WTC11 (cell line): ENCODE measurements at regions not wholly inside any gene's neighbourhood (a gene's known extent, or its start where the extent isn't known, plus 50 kb on each side); places are given as distances from the start of the nearest gene placed in this dataset.

Experiments
- ATAC-seq: fragments of 200-7000 bp; cut with Tn5 transposase; 2 replicates; pipeline ENCODE4 v1.10.0; 2021; ENCODE audit warnings: mild to moderate bottlenecking, moderate library complexity
- CTCF ChIA-PET: fragments of 300-600 bp; sonication (Branson Sonifier 250); formaldehyde crosslinking; loops from one replicate; lab custom pipeline; 2021; ENCODE audit warnings: antibody characterized with exemption; lab: Charles Lee
- POLR2A ChIA-PET: fragments of 350-600 bp; sonication (Branson Sonifier 250); formaldehyde crosslinking; loops from one replicate; lab custom pipeline; 2021; ENCODE audit warnings: antibody characterized with exemption; lab: Charles Lee
- DNase-seq: peaks from one replicate; pipeline ENCODE4 v3.0.0; 2021; ENCODE audit warnings: low spot score
- H3K27ac Mint-ChIP-seq: 2 replicates; pipeline ENCODE4 v1.8.0; 2021; ENCODE audit warnings: mixed read lengths
- H3K27me3 Mint-ChIP-seq: 2 replicates; pipeline ENCODE4 v1.8.0; 2021; ENCODE audit warnings: low read depth, mild to moderate bottlenecking, moderate library complexity, mixed read lengths
- H3K36me3 Mint-ChIP-seq: 2 replicates; pipeline ENCODE4 v1.8.0; 2021; ENCODE audit warnings: mixed read lengths
- H3K4me1 Mint-ChIP-seq: 2 replicates; pipeline ENCODE4 v1.8.0; 2022; ENCODE audit warnings: mixed read lengths
- H3K4me3 Mint-ChIP-seq: 2 replicates; pipeline ENCODE4 v1.8.0; 2021; ENCODE audit warnings: mild to moderate bottlenecking, moderate library complexity, mixed read lengths
- H3K9me3 Mint-ChIP-seq: 2 replicates; pipeline ENCODE4 v1.8.0; 2021; ENCODE audit warnings: mixed read lengths
- ATF3 ChIP-seq: sonication (generic); formaldehyde crosslinking; conservative IDR thresholded peaks from 2 replicates; pipeline ENCODE4 v1.8.1; 2022; ENCODE audit warnings: mild to moderate bottlenecking, missing genetic modification reagents
- ATF6 ChIP-seq: sonication (generic); formaldehyde crosslinking; IDR thresholded peaks from 2 replicates; pipeline ENCODE4 v1.8.1; 2023; ENCODE audit warnings: mild to moderate bottlenecking, missing genetic modification reagents
- CREM ChIP-seq: sonication (generic); formaldehyde crosslinking; IDR thresholded peaks from 2 replicates; pipeline ENCODE4 v1.8.1; 2022; ENCODE audit warnings: mild to moderate bottlenecking, missing genetic modification reagents, moderate library complexity
- CTCF ChIP-seq: fragments of 200-600 bp; IDR thresholded peaks from 2 replicates; pipeline ENCODE4 v1.8.0; 2022; ENCODE audit warnings: antibody characterized with exemption
- E2F4 ChIP-seq: sonication (generic); formaldehyde crosslinking; IDR thresholded peaks from 2 replicates; pipeline ENCODE4 v1.8.1; 2022; ENCODE audit warnings: low read depth, mild to moderate bottlenecking, moderate library complexity, missing genetic modification reagents, borderline replicate concordance
- E2F5 ChIP-seq: sonication (generic); formaldehyde crosslinking; IDR thresholded peaks from 2 replicates; pipeline ENCODE4 v1.8.1; 2022; ENCODE audit warnings: mild to moderate bottlenecking, moderate library complexity, missing genetic modification reagents
- ELF4 ChIP-seq: sonication (generic); formaldehyde crosslinking; IDR thresholded peaks from 2 replicates; pipeline ENCODE4 v1.8.1; 2022; ENCODE audit warnings: low read depth, mild to moderate bottlenecking, moderate library complexity, missing genetic modification reagents
- MAX ChIP-seq: sonication (generic); formaldehyde crosslinking; IDR thresholded peaks from 2 replicates; pipeline ENCODE4 v1.8.0; 2022; ENCODE audit warnings: mild to moderate bottlenecking, missing genetic modification reagents
- NFATC4 ChIP-seq: fragments of 250-450 bp; sonication (Bioruptor Pico); IDR thresholded peaks from 2 replicates; pipeline ENCODE4 v1.9.0; 2021; ENCODE audit warnings: mild to moderate bottlenecking
- SP1 ChIP-seq: sonication (generic); formaldehyde crosslinking; conservative IDR thresholded peaks from 2 replicates; pipeline ENCODE4 v1.8.1; 2022; ENCODE audit warnings: missing genetic modification reagents
- STAT6 ChIP-seq: sonication (generic); formaldehyde crosslinking; conservative IDR thresholded peaks from 2 replicates; pipeline ENCODE4 v1.8.1; 2023; ENCODE audit warnings: mild to moderate bottlenecking, low read depth, missing genetic modification reagents, moderate library complexity
- ZNF219 ChIP-seq: sonication (generic); formaldehyde crosslinking; IDR thresholded peaks from 2 replicates; pipeline ENCODE4 v1.8.0; 2023; ENCODE audit warnings: missing genetic modification reagents, mild to moderate bottlenecking, borderline replicate concordance
- ZNF512 ChIP-seq: sonication (generic); formaldehyde crosslinking; IDR thresholded peaks from 2 replicates; pipeline ENCODE4 v1.8.1; 2022; ENCODE audit warnings: missing genetic modification reagents, borderline replicate concordance

- POLR2A ChIA-PET, result no interaction called here
- no peak for ATAC-seq
- H3K4me1 Mint-ChIP-seq, result peaks cover 6% of the 10 kb centered on the region
These were observed 192.9 kb upstream of the PTGFR start for GRCh38 chr1:78297836-78298235.

GRCh38 chr1:78298349-78298748, 192.4 kb upstream of the PTGFR start:
- H3K27ac Mint-ChIP-seq, result no peak overlapping the region

More at GRCh38 chr1:78297836-78298235, 192.9 kb upstream of the PTGFR start:
- H3K27me3 Mint-ChIP-seq, result peaks cover 8% of the 10 kb centered on the region
- DNase-seq, result no peak
- CTCF ChIA-PET, result interaction anchor here (2.3 kb wide), 1 partner anchor 36 kb away, joined by 6 read pairs; no protein-coding TSS in a partner anchor
- H3K27ac Mint-ChIP-seq, result no peak overlapping the region
- peaks cover 17% of the 10 kb centered on the region for H3K9me3 Mint-ChIP-seq
- no peak overlapping the region for H3K4me3 Mint-ChIP-seq
- no peak for TF ChIP-seq SP1 (CRISPR knock-in tag)
- no peak for TF ChIP-seq STAT6 (CRISPR knock-in tag)
- no peak for TF ChIP-seq E2F4
- TF ChIP-seq CTCF, result no peak
- TF ChIP-seq ATF6 (CRISPR knock-in tag), result no peak
- no peak for TF ChIP-seq CREM (CRISPR knock-in tag)
- no peak for TF ChIP-seq ELF4 (CRISPR knock-in tag)
- no peak for TF ChIP-seq NFATC4 (CRISPR knock-in tag)
- TF ChIP-seq ATF3 (CRISPR knock-in tag), result no peak
- 0 out of 2 replicates have a peak, but pooled peaks cover 7% of the 10 kb centered on the region for H3K36me3 Mint-ChIP-seq

More at GRCh38 chr1:78298349-78298748, 192.4 kb upstream of the PTGFR start:
- H3K36me3 Mint-ChIP-seq, result 0 out of 2 replicates have a peak, but pooled peaks cover 7% of the 10 kb centered on the region
- POLR2A ChIA-PET, result no interaction called here
- no peak overlapping the region for H3K4me3 Mint-ChIP-seq
- H3K9me3 Mint-ChIP-seq, result peaks cover 18% of the 10 kb centered on the region
- CTCF ChIA-PET, result interaction anchor here (2.3 kb wide), 1 partner anchor 35 kb away, joined by 6 read pairs; no protein-coding TSS in a partner anchor
- DNase-seq (no peak), ATAC-seq (no peak)
- peaks cover 6% of the 10 kb centered on the region for H3K4me1 Mint-ChIP-seq
- peaks cover 8% of the 10 kb centered on the region for H3K27me3 Mint-ChIP-seq
- TF ChIP-seq E2F5 (CRISPR knock-in tag) (no peak), CTCF (no peak), ZNF219 (no peak), MAX (no peak), ZNF512 (CRISPR knock-in tag) (no peak)
